Left ventricle myocardium inferior (tissue), 1 donor: ENCODE measurements at regions not wholly inside any gene's neighbourhood (a gene's known extent, or its start where the extent isn't known, plus 50 kb on each side); places are given as distances from the start of the nearest gene placed in this dataset.
A peak's percentile ranks its signal among the peaks of the same experiment; 100 is the strongest.

Experiments
- DNase-seq: peaks from one replicate; pipeline ENCODE4 v3.0.0-alpha.2; 2020
- H3K27ac ChIP-seq: fragments of 200-600 bp; replicated peaks from 2 replicates; pipeline ENCODE4 v1.8.0; 2021
- H3K27me3 ChIP-seq: fragments of 200-600 bp; 2 replicates; pipeline ENCODE4 v1.8.0; 2021; ENCODE audit warnings: low read depth
- H3K36me3 ChIP-seq: fragments of 200-600 bp; 2 replicates; pipeline ENCODE4 v1.8.0; 2021
- H3K4me1 ChIP-seq: fragments of 200-600 bp; 2 replicates; pipeline ENCODE4 v1.8.0; 2021
- H3K4me3 ChIP-seq: fragments of 200-600 bp; 2 replicates; pipeline ENCODE4 v1.8.0; 2021; ENCODE audit warnings: mild to moderate bottlenecking, moderate library complexity
- H3K9me3 ChIP-seq: fragments of 200-600 bp; replicated peaks from 2 replicates; pipeline ENCODE4 v1.8.0; 2021
- CTCF ChIP-seq: fragments of 200-600 bp; IDR thresholded peaks from 2 replicates; pipeline ENCODE4 v1.8.0; 2021; ENCODE audit warnings: antibody characterized with exemption, mild to moderate bottlenecking, borderline replicate concordance
- intact Hi-C: fragments of 100-400 bp; cut with micrococcal nuclease; formaldehyde crosslinking; loops from one replicate; pipeline ENCODE4 v1.11.0; 2022
- donor health status: DM: no; HTN: yes; CAD: no; lungs with severe emphysema.

- DNase-seq = no peak
- H3K27me3 ChIP-seq = no peaks in the 10 kb centered on the region
- H3K27ac ChIP-seq = no peak overlapping the region
- no peaks in the 10 kb centered on the region for H3K36me3 ChIP-seq
- no peaks in the 10 kb centered on the region for H3K9me3 ChIP-seq
- no peak for TF ChIP-seq CTCF
- intact Hi-C loops = no loop called here
- no peak overlapping the region for H3K4me3 ChIP-seq
- H3K4me1 ChIP-seq = peaks cover 11% of the 10 kb centered on the region
These were observed 52.7 kb upstream of the SERBP1 start for GRCh38 chr1:67482733-67483482.

GRCh38 chr1:67484492-67484891, 54.3 kb upstream of the SERBP1 start:
- intact Hi-C loops = no loop called here
- Histone ChIP-seq H3K27ac (no peak overlapping the region), H3K27me3 (no peaks in the 10 kb centered on the region), H3K36me3 (no peaks in the 10 kb centered on the region), H3K4me1 (peaks cover 2% of the 10 kb centered on the region), H3K9me3 (no peaks in the 10 kb centered on the region), H3K4me3 (no peak overlapping the region)
- no peak for DNase-seq
- TF ChIP-seq CTCF = no peak

GRCh38 chr1:67485046-67485811, 55.0 kb upstream of the SERBP1 start:
- H3K36me3 ChIP-seq = no peaks in the 10 kb centered on the region
- intact Hi-C loops = loop anchor here (5.0 kb wide), 1 partner anchor 138 kb away; no protein-coding TSS in a partner anchor
- no peak overlapping the region for H3K27ac ChIP-seq
- H3K27me3 ChIP-seq = no peaks in the 10 kb centered on the region
- no peak overlapping the region for H3K4me3 ChIP-seq
- no peaks in the 10 kb centered on the region for H3K4me1 ChIP-seq
- DNase-seq = no peak
- no peaks in the 10 kb centered on the region for H3K9me3 ChIP-seq
- no peak for TF ChIP-seq CTCF

- H3K27me3 ChIP-seq = no peaks in the 10 kb centered on the region
- intact Hi-C loops = loop anchor here (5.0 kb wide), 1 partner anchor 142 kb away; no protein-coding TSS in a partner anchor
- H3K4me1 ChIP-seq = no peaks in the 10 kb centered on the region
- H3K27ac ChIP-seq = no peak overlapping the region
- no peaks in the 10 kb centered on the region for H3K36me3 ChIP-seq
- H3K9me3 ChIP-seq = no peaks in the 10 kb centered on the region
- no peak overlapping the region for H3K4me3 ChIP-seq
- TF ChIP-seq CTCF = peak; percentile 62
- DNase-seq = no peak
These were observed 59.4 kb upstream of the SERBP1 start for GRCh38 chr1:67489643-67490042.

GRCh38 chr1:67491280-67491679, 61.1 kb upstream of the SERBP1 start:
- no peak overlapping the region for H3K27ac ChIP-seq
- TF ChIP-seq CTCF = no peak
- H3K36me3 ChIP-seq = no peaks in the 10 kb centered on the region
- H3K4me3 ChIP-seq = no peak overlapping the region
- intact Hi-C loops = no loop called here
- no peaks in the 10 kb centered on the region for H3K27me3 ChIP-seq
- H3K9me3 ChIP-seq = no peaks in the 10 kb centered on the region
- H3K4me1 ChIP-seq = no peaks in the 10 kb centered on the region
- no peak for DNase-seq
